B cell (primary cell): ENCODE measurements at regions not wholly inside any gene's neighbourhood (a gene's known extent, or its start where the extent isn't known, plus 50 kb on each side); places are given as distances from the start of the nearest gene placed in this dataset.
A peak's percentile ranks its signal among the peaks of the same experiment; 100 is the strongest.

Experiments
- ATAC-seq: fragments of 200-7000 bp; cut with Tn5 transposase; one replicate; pipeline ENCODE4 v1.10.0; 2021; ENCODE audit warnings: low read depth, mild to moderate bottlenecking, moderate number of reproducible peaks, moderate library complexity
- CTCF ChIA-PET: fragments of 350-600 bp; sonication (Branson Sonifier 250); formaldehyde crosslinking; loops from one replicate; lab custom pipeline; 2021; ENCODE audit warnings: antibody characterized with exemption, inconsistent platforms; lab: Charles Lee
- POLR2A ChIA-PET: fragments of 350-600 bp; sonication (Branson Sonifier 250); formaldehyde crosslinking; loops from one replicate; lab custom pipeline; 2021; ENCODE audit warnings: antibody characterized with exemption; lab: Charles Lee
- DNase-seq: peaks from one replicate; pipeline ENCODE4 v3.0.0; 2013
- H2AFZ ChIP-seq: 2 replicates; pipeline ENCODE4 v1.6.1; 2012; ENCODE audit warnings: mild to moderate bottlenecking, low read depth, low read length; ENCODE audit not compliant: insufficient read depth, poor library complexity, severe bottlenecking
- H3K27ac ChIP-seq, 2 donors: 1 replicate in 1 of 2; 2 replicates in 1 of 2; pipeline ENCODE4 v1.5.1; 2012 to 2013; ENCODE audit warnings: low read length in 2 of 2, mild to moderate bottlenecking in 2 of 2, moderate library complexity in 1 of 2
- H3K27me3 ChIP-seq, 4 experiments: fragments of 200-600 bp in 1 of 4; sonication (generic) in 1 of 4; replicated peaks in 1 of 4; 1 replicate in 2 of 4; 2 replicates in 2 of 4; pipeline versions ENCODE4 v1.6.1 to v1.7.0; 2013 to 2016; ENCODE audit warnings: low read length in 3 of 4, mild to moderate bottlenecking in 2 of 4, mixed read lengths in 1 of 4, moderate library complexity in 1 of 4; ENCODE audit not compliant: insufficient read depth in 4 of 4, control insufficient read depth in 3 of 4; ENCODE audit errors: control extremely low read depth in 1 of 4
- H3K36me3 ChIP-seq, 2 experiments: replicated peaks in 1 of 2; 1 replicate in 1 of 2; 2 replicates in 1 of 2; pipeline versions ENCODE4 v1.6.1 to v1.7.1; 2013; ENCODE audit warnings: low read length in 1 of 2; ENCODE audit not compliant: insufficient read depth in 2 of 2, control insufficient read depth in 1 of 2; ENCODE audit errors: control extremely low read depth in 1 of 2, extremely low read depth in 1 of 2
- H3K4me1 ChIP-seq, 2 donors: fragments of 200-600 bp in 1 of 2; sonication (generic) in 1 of 2; 1 replicate in 1 of 2; 2 replicates in 1 of 2; pipeline versions ENCODE4 v1.5.1 to v1.6.1; 2013 to 2017; ENCODE audit warnings: low read length in 2 of 2; ENCODE audit not compliant: control insufficient read depth in 2 of 2, insufficient read depth in 2 of 2
- H3K4me2 ChIP-seq: replicated peaks from 2 replicates; pipeline ENCODE3; 2012; ENCODE audit warnings: mild to moderate bottlenecking, low read depth, low read length; ENCODE audit not compliant: poor library complexity, severe bottlenecking
- H3K4me3 ChIP-seq, 5 experiments: fragments of 200-600 bp in 1 of 5; sonication (generic) in 1 of 5; 1 replicate in 3 of 5; 2 replicates in 2 of 5; pipeline versions ENCODE4 v1.5.1 to v1.7.0; 2011 to 2016; ENCODE audit warnings: low read length in 4 of 5, mild to moderate bottlenecking in 4 of 5, low read depth in 2 of 5, control low read depth in 1 of 5, moderate library complexity in 1 of 5; ENCODE audit not compliant: insufficient read depth in 1 of 5; ENCODE audit errors: control extremely low read depth in 1 of 5, extremely low read depth in 1 of 5
- H3K79me2 ChIP-seq: fragments of 200-600 bp; sonication (generic); one replicate; pipeline ENCODE4 v1.6.0; 2016; ENCODE audit warnings: low read length; ENCODE audit not compliant: control insufficient read depth, insufficient read depth
- H3K9ac ChIP-seq: fragments of 200-600 bp; sonication (generic); 2 replicates; pipeline ENCODE4 v1.6.1; 2017; ENCODE audit warnings: mild to moderate bottlenecking, low read length, moderate library complexity
- H3K9me3 ChIP-seq, 3 donors: one replicate each; pipeline versions ENCODE4 v1.6.1 to v1.7.1; 2013; ENCODE audit warnings: low read length in 2 of 3; ENCODE audit not compliant: control insufficient read depth in 2 of 3, insufficient read depth in 1 of 3; ENCODE audit errors: control extremely low read depth in 1 of 3
- H4K20me1 ChIP-seq: 2 replicates; pipeline ENCODE4 v1.6.0; 2012; ENCODE audit warnings: mild to moderate bottlenecking, low read length; ENCODE audit not compliant: insufficient read depth, control insufficient read depth, poor library complexity, severe bottlenecking
- H3K27ac Mint-ChIP-seq: one replicate; pipeline ENCODE4 v1.8.0; 2021; ENCODE audit warnings: mixed read lengths
- H3K27me3 Mint-ChIP-seq: one replicate; pipeline ENCODE4 v1.8.0; 2021; ENCODE audit warnings: mixed read lengths
- H3K4me1 Mint-ChIP-seq: one replicate; pipeline ENCODE4 v1.8.0; 2021; ENCODE audit warnings: mixed read lengths
- H3K4me3 Mint-ChIP-seq: one replicate; pipeline ENCODE4 v1.8.0; 2021; ENCODE audit warnings: mixed read lengths
- H3K9me3 Mint-ChIP-seq: one replicate; pipeline ENCODE4 v1.8.0; 2022; ENCODE audit warnings: mixed read lengths; ENCODE audit not compliant: insufficient read depth
- EZH2 ChIP-seq: IDR thresholded peaks from 2 replicates; pipeline ENCODE4 v1.6.1; 2012; ENCODE audit warnings: borderline replicate concordance, low read depth, mild to moderate bottlenecking, moderate library complexity, low read length; ENCODE audit not compliant: insufficient read depth, poor library complexity, severe bottlenecking
- WGBS: methylation state at CpG from one replicate; pipeline ENCODE4 v1.1.5; 2013; ENCODE audit warnings: missing lambda C conversion rate; ENCODE audit not compliant: insufficient coverage; 5-methylcytosine and 5-hydroxymethylcytosine counted together
- intact Hi-C: fragments of 100-400 bp; cut with micrococcal nuclease; formaldehyde crosslinking; loops from one replicate; pipeline ENCODE4 v1.10.0; 2022
- TF ChIP-seq, protein P1 (sequence below): fragments of 200-600 bp; IDR thresholded peaks from one replicate; pipeline ENCODE4 v1.8.0; 2022; ENCODE audit warnings: antibody characterized with exemption, mild to moderate bottlenecking

DNA sequence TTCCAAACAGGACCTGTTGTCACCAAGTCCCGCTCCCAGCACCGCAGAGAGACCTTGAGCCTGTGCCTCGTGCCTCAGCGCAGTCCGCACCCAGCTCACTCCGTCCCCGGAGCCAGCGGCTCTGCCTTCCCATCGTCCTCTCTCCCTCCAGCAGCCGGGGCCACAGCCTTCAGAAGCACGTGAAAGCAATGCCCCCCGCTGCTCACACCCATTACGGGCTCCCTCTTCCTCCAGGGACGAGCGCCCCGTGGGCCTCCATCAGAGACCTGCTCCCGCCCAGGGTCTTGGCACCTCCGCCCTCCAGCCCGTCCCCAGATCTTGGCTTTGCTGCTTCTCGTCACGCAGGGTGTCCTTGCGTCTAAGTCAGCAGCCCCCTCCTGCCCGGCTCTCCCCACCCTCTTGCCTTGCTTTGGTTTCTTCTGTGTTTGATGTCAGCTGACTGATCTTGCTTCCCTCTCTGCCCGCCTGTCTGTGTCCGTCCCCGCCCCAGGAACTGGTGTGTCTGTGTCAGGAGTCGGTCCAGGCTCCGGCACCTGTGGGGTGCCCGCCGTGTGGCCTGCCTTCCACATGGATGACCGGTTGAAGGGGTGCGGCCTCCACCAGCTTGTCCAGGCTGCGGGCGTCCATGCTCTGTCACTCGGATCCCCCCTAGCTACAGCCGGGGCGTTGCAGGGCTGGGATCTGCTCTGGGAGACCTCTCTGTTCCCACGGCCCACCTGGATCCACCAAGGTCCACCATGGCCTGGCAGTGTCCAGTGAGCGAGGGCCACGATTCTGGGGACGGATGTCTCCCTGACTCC, 61.9 kb downstream of the FOXL3 start:
- Histone ChIP-seq H3K79me2 (no peaks in the 10 kb centered on the region), H3K4me1 (peaks cover 8 to 9% of the 10 kb centered on the region in 2 donors), H3K4me3 (peak overlapping the region; percentile 35 to 62 (median 52)), H3K4me2 (peak overlapping the region; percentile 85), H3K27ac (peak overlapping the region in 1 of 2 donors; percentile 31), H3K9ac (peak overlapping the region; percentile 50), H3K36me3 (no peaks in the 10 kb centered on the region), H3K27me3 (peaks cover 0 to 10% (median 2%) of the 10 kb centered on the region in 4 experiments), H2AFZ (peak overlapping the region; percentile 76), H4K20me1 (no peaks in the 10 kb centered on the region), H3K9me3 (peaks cover 0 to 59% (median 0%) of the 10 kb centered on the region in 3 donors)
- Mint-ChIP-seq H3K4me3 (peak overlapping the region; percentile 81), H3K4me1 (peaks cover 9% of the 10 kb centered on the region), H3K27me3 (peaks cover 6% of the 10 kb centered on the region), H3K27ac (no peak overlapping the region), H3K9me3 (no peaks in the 10 kb centered on the region)
- TF ChIP-seq, protein P1, sequence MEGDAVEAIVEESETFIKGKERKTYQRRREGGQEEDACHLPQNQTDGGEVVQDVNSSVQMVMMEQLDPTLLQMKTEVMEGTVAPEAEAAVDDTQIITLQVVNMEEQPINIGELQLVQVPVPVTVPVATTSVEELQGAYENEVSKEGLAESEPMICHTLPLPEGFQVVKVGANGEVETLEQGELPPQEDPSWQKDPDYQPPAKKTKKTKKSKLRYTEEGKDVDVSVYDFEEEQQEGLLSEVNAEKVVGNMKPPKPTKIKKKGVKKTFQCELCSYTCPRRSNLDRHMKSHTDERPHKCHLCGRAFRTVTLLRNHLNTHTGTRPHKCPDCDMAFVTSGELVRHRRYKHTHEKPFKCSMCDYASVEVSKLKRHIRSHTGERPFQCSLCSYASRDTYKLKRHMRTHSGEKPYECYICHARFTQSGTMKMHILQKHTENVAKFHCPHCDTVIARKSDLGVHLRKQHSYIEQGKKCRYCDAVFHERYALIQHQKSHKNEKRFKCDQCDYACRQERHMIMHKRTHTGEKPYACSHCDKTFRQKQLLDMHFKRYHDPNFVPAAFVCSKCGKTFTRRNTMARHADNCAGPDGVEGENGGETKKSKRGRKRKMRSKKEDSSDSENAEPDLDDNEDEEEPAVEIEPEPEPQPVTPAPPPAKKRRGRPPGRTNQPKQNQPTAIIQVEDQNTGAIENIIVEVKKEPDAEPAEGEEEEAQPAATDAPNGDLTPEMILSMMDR: no peak
- TF ChIP-seq EZH2: no peak
- intact Hi-C loops: no loop called here
- WGBS: 50% methylated on average over 41 of the region's 41 CpGs
- ChIA-PET POLR2A (no interaction called here), CTCF (no interaction called here)
- peak; percentile 24 for ATAC-seq
- peak; percentile 43 for DNase-seq

DNA sequence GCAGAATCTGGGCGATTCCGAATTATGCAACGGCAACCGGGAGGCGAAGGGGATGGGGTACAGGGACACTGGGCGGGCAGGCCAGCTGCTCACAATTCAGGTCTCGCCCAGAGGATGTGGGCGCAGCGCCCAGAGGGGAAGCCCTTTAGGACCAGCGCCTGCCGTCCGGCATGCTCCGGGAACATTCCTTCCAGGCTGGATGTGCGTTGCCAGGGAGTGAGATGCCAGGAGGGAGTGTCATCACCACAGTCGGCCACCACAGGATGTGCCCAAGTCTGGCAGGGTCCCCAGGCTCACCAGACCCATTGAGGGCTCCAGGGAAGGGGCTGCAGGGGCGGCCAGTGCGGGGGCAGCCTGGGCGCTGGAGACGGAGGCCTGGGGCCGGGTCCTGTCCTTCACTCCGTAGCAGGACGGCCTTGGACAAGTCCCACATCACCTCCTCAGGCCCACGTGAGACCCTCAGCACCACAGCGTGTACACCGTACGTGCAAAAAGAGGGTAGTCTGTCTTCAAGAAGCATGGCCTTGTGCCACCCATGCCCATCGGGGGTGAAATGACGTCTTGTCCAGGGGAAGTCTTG, 63.9 kb downstream of the FOXL3 start:
- Histone ChIP-seq H2AFZ (no peak overlapping the region), H3K79me2 (no peaks in the 10 kb centered on the region), H3K36me3 (no peaks in the 10 kb centered on the region), H3K4me1 (peaks cover 8 to 9% of the 10 kb centered on the region in 2 donors), H3K9me3 (peaks cover 0 to 61% (median 6%) of the 10 kb centered on the region in 3 donors), H3K4me2 (no peak overlapping the region), H4K20me1 (no peaks in the 10 kb centered on the region), H3K27me3 (peaks cover 0 to 11% (median 2%) of the 10 kb centered on the region in 4 experiments), H3K9ac (no peak overlapping the region), H3K4me3 (no peak overlapping the region), H3K27ac (no peak overlapping the region)
- Mint-ChIP-seq H3K4me3 (no peak overlapping the region), H3K9me3 (no peaks in the 10 kb centered on the region), H3K27ac (no peak overlapping the region), H3K4me1 (peaks cover 9% of the 10 kb centered on the region), H3K27me3 (peaks cover 6% of the 10 kb centered on the region)
- ChIA-PET CTCF (no interaction called here), POLR2A (no interaction called here)
- TF ChIP-seq EZH2: no peak
- TF ChIP-seq, protein P1: no peak
- WGBS: 95% methylated on average over 28 of the region's 28 CpGs
- intact Hi-C loops: no loop called here
- DNase-seq: no peak
- ATAC-seq: no peak
